MM.1S (cell line): ENCODE measurements at regions not wholly inside any gene's neighbourhood (a gene's known extent, or its start where the extent isn't known, plus 50 kb on each side); places are given as distances from the start of the nearest gene placed in this dataset.

Experiments
- DNase-seq: peaks from one replicate; pipeline ENCODE4 v3.0.0-alpha.2; 2015
- H2AFZ ChIP-seq: fragments of 300-600 bp; sonication (generic); 2 replicates; pipeline ENCODE4 v1.6.0; 2016; ENCODE audit warnings: antibody characterized with exemption, low read length
- H3F3A ChIP-seq: fragments of 300-600 bp; sonication (generic); 2 replicates; pipeline ENCODE4 v1.6.1; 2016; ENCODE audit warnings: mild to moderate bottlenecking, antibody characterized with exemption, low read length, moderate library complexity, mixed read lengths; ENCODE audit not compliant: insufficient read depth
- H3K27ac ChIP-seq: fragments of 300-600 bp; sonication (generic); 2 replicates; pipeline ENCODE4 v1.5.1; 2016; ENCODE audit warnings: mild to moderate bottlenecking, low read length
- H3K27me3 ChIP-seq: fragments of 300-600 bp; sonication (generic); replicated peaks from 2 replicates; pipeline ENCODE4 v1.6.0; 2016; ENCODE audit warnings: low read length; ENCODE audit not compliant: insufficient read depth
- H3K36me3 ChIP-seq: fragments of 300-600 bp; sonication (generic); replicated peaks from 2 replicates; pipeline ENCODE4 v1.6.1; 2016; ENCODE audit warnings: mild to moderate bottlenecking, low read length, mixed read lengths; ENCODE audit not compliant: insufficient read depth
- H3K4me1 ChIP-seq: fragments of 300-600 bp; sonication (generic); 2 replicates; pipeline ENCODE4 v1.6.1; 2016; ENCODE audit warnings: low read length, mixed read lengths
- H3K4me2 ChIP-seq: fragments of 300-600 bp; sonication (generic); 2 replicates; pipeline ENCODE4 v1.6.0; 2016; ENCODE audit warnings: low read depth, low read length
- H3K4me3 ChIP-seq: fragments of 300-600 bp; sonication (generic); 2 replicates; pipeline ENCODE4 v1.5.1; 2016; ENCODE audit warnings: low read length, mixed read lengths
- H3K79me2 ChIP-seq: fragments of 300-600 bp; sonication (generic); 2 replicates; pipeline ENCODE4 v1.6.1; 2016; ENCODE audit warnings: mixed run types, low read length, mixed read lengths
- H3K9ac ChIP-seq: fragments of 300-600 bp; sonication (generic); 2 replicates; pipeline ENCODE4 v1.6.1; 2016; ENCODE audit warnings: low read length, mixed read lengths
- H3K9me2 ChIP-seq: fragments of 300-600 bp; sonication (generic); replicated peaks from 2 replicates; pipeline ENCODE4 v1.6.1; 2016; ENCODE audit warnings: mild to moderate bottlenecking, low read length, mixed read lengths; ENCODE audit not compliant: insufficient read depth
- H3K9me3 ChIP-seq: fragments of 300-600 bp; sonication (generic); replicated peaks from 2 replicates; pipeline ENCODE4 v1.6.1; 2016; ENCODE audit warnings: mild to moderate bottlenecking, low read length, mixed read lengths; ENCODE audit not compliant: insufficient read depth
- H4K20me1 ChIP-seq: fragments of 300-600 bp; sonication (generic); 2 replicates; pipeline ENCODE4 v1.6.1; 2016; ENCODE audit warnings: mild to moderate bottlenecking, low read length, moderate library complexity, mixed read lengths; ENCODE audit not compliant: insufficient read depth
- CTCF ChIP-seq: fragments of 300-600 bp; sonication (generic); IDR thresholded peaks from 2 replicates; pipeline ENCODE4 v1.5.1; 2016; ENCODE audit warnings: antibody characterized with exemption, low read length, mixed read lengths
- EZH2 ChIP-seq: fragments of 300-600 bp; sonication (generic); optimal IDR thresholded peaks from 2 replicates; pipeline ENCODE3; 2017; ENCODE audit warnings: low read depth, mild to moderate bottlenecking, antibody characterized with exemption, low read length, mixed read lengths
- EZH2phosphoT487 ChIP-seq: fragments of 300-600 bp; sonication (generic); IDR thresholded peaks from 2 replicates; pipeline ENCODE4 v1.6.1; 2018; ENCODE audit warnings: antibody characterized with exemption, low read length

GRCh38 chr10:33115738-33116719 is 158.0 kb upstream of the ITGB1 start:
- no peak overlapping the region for H3K4me2 ChIP-seq
- no peaks in the 10 kb centered on the region for H3K27me3 ChIP-seq
- H3K9me2 ChIP-seq = no peaks in the 10 kb centered on the region
- no peaks in the 10 kb centered on the region for H3K79me2 ChIP-seq
- H3K9ac ChIP-seq = no peak overlapping the region
- no peak overlapping the region for H2AFZ ChIP-seq
- no peak overlapping the region for H3K27ac ChIP-seq
- H3K9me3 ChIP-seq = no peaks in the 10 kb centered on the region
- no peak overlapping the region for H3K4me3 ChIP-seq
- no peaks in the 10 kb centered on the region for H3F3A ChIP-seq
- H3K4me1 ChIP-seq = no peaks in the 10 kb centered on the region
- H3K36me3 ChIP-seq = no peaks in the 10 kb centered on the region
- TF ChIP-seq EZH2 (no peak), EZH2phosphoT487 (no peak), CTCF (peak; percentile 8; the same call in 1 of the 2 replicates)
- H4K20me1 ChIP-seq = no peaks in the 10 kb centered on the region
- no peak for DNase-seq

DNA sequence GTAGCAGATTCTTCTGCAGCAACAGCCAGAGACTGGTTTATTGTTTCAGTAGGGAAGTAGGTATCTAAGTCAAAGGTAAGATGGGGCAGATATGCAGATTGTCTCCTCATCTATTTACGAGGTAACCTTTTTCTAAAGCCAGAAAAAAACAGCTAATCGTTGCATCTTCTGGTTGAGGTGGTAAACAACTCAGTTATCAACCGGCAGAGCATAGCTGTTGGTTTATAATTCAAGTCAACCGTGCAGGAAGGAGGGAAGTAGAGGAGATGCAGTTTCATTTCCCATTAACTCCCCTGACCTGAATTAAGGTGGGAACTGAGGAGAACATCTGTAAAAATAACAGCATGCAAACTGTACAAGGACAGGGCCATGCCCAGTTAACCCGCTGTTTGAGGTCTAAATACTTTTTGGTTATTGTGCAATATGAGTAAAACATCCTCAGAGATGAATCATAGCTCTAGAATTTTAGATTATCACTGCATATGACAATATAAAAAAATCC is 156.5 kb upstream of the ITGB1 start:
- no peaks in the 10 kb centered on the region for H4K20me1 ChIP-seq
- TF ChIP-seq EZH2 (no peak), CTCF (no peak), EZH2phosphoT487 (no peak)
- DNase-seq = no peak
- H3K27ac ChIP-seq = no peak overlapping the region
- H3K9ac ChIP-seq = no peak overlapping the region
- H3K4me1 ChIP-seq = no peaks in the 10 kb centered on the region
- no peaks in the 10 kb centered on the region for H3K9me3 ChIP-seq
- no peaks in the 10 kb centered on the region for H3K36me3 ChIP-seq
- no peaks in the 10 kb centered on the region for H3K27me3 ChIP-seq
- H3K79me2 ChIP-seq = no peaks in the 10 kb centered on the region
- H2AFZ ChIP-seq = no peak overlapping the region
- no peak overlapping the region for H3K4me2 ChIP-seq
- H3K4me3 ChIP-seq = no peak overlapping the region
- no peaks in the 10 kb centered on the region for H3K9me2 ChIP-seq
- no peaks in the 10 kb centered on the region for H3F3A ChIP-seq

GRCh38 chr10:33113466-33113865 is 155.4 kb upstream of the ITGB1 start:
- H3K9me2 ChIP-seq = no peaks in the 10 kb centered on the region
- H3K36me3 ChIP-seq = no peaks in the 10 kb centered on the region
- no peak for DNase-seq
- H3K27me3 ChIP-seq = no peaks in the 10 kb centered on the region
- no peaks in the 10 kb centered on the region for H3K4me1 ChIP-seq
- H3K4me2 ChIP-seq = no peak overlapping the region
- no peak overlapping the region for H3K27ac ChIP-seq
- no peaks in the 10 kb centered on the region for H3K9me3 ChIP-seq
- no peaks in the 10 kb centered on the region for H3K79me2 ChIP-seq
- H3K9ac ChIP-seq = no peak overlapping the region
- H4K20me1 ChIP-seq = no peaks in the 10 kb centered on the region
- no peak overlapping the region for H2AFZ ChIP-seq
- no peak for TF ChIP-seq EZH2
- TF ChIP-seq CTCF = no peak
- no peak for TF ChIP-seq EZH2phosphoT487
- no peak overlapping the region for H3K4me3 ChIP-seq
- H3F3A ChIP-seq = no peaks in the 10 kb centered on the region
